ENCODE measurements at regions not wholly inside any gene's neighbourhood (a gene's known extent, or its start where the extent isn't known, plus 50 kb on each side); places are given as distances from the start of the nearest gene placed in this dataset.

DNA sequence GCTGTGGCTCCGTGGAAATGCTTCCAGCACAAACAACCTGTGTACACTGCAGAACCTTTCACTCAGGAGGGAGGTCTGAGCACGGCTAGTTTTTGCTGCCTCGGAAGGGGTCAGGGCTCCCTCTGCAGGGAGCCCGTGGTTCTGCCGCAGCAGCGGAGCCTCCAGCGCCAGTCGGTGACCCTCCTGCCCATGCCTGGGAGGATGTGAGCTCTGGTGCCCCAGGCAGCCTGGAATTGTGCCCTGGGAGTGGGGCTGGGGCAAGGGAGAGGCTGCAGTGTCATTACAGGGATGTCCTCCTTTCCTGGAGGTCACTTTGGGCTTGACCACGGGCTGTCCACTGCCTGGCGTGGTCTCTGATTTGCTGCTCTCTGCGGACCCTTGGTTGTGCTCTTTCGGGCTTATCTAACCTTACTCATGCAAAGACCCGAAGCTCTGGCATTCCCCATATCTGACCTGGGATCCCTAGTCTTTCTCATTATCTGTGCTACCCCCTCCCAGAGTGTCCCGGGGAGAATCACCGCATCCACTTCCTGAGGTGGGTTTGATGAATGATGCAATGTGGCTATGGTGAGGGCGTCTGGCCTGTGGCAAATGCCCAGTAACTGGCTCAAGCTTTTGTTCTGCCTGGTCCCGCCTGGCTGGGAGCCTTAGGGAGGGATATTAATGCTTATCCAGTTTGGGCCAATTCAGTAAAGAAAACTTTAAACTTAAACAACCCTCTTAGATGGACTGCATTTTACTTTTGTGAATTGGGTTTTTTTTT is 59.6 kb upstream of the TAGAP start:
- peak overlapping the region; percentile 64 for H3K4me3 Mint-ChIP-seq
- ATAC-seq, result peak; percentile 60
- H3K27me3 Mint-ChIP-seq, result no peaks in the 10 kb centered on the region
- no peaks in the 10 kb centered on the region for H3K36me3 Mint-ChIP-seq (ENCODE audit: low read depth)
- no peaks in the 10 kb centered on the region for H3K9me3 Mint-ChIP-seq
- DNase-seq, result peak; percentile 84
- H3K27ac Mint-ChIP-seq, result peak overlapping the region; percentile 87
- peaks cover 96% of the 10 kb centered on the region for H3K4me1 Mint-ChIP-seq

DNA sequence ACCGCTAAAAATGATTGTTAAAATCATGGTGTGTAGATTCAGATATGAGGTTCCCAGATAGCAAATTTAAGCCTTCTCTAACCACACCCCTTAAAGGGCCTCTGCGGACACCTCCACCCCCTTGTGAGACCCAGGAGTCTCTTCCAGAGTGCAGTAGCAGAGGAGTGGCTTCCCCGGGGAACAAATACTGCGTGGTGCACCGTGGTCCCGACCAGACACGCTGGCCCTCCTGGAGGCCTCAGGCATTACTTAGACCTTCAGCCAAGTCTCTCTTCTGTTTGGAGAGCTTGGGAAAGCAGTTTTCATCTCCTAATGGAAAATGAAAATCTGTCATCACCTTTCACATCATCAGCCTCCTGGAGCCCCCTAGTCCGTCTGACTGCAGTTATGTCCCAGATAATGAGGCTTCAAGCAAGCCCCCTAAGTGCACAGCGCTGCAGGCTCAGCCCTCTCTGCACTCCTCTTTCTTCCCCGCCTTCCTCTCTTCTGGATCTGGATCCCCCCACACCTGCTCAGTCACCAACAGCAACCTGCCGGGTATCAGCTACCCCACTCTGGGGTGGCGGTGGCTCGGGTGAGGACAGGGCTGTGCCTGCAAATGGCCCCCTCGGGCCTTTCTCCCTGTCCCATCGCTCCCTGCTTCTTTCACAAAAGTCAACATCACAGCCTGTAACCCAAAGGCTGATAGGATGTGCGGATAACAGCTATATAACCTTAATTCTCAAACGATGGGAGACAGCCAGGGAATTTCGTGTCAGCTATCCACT is 58.8 kb upstream of the TAGAP start:
- Mint-ChIP-seq H3K27me3 (no peaks in the 10 kb centered on the region), H3K36me3 (ENCODE audit: low read depth) (no peaks in the 10 kb centered on the region), H3K9me3 (no peaks in the 10 kb centered on the region), H3K4me3 (peak overlapping the region; percentile 64), H3K4me1 (peaks cover 98% of the 10 kb centered on the region), H3K27ac (peak overlapping the region; percentile 87)
- DNase-seq (no peak), ATAC-seq (no peak)

DNA sequence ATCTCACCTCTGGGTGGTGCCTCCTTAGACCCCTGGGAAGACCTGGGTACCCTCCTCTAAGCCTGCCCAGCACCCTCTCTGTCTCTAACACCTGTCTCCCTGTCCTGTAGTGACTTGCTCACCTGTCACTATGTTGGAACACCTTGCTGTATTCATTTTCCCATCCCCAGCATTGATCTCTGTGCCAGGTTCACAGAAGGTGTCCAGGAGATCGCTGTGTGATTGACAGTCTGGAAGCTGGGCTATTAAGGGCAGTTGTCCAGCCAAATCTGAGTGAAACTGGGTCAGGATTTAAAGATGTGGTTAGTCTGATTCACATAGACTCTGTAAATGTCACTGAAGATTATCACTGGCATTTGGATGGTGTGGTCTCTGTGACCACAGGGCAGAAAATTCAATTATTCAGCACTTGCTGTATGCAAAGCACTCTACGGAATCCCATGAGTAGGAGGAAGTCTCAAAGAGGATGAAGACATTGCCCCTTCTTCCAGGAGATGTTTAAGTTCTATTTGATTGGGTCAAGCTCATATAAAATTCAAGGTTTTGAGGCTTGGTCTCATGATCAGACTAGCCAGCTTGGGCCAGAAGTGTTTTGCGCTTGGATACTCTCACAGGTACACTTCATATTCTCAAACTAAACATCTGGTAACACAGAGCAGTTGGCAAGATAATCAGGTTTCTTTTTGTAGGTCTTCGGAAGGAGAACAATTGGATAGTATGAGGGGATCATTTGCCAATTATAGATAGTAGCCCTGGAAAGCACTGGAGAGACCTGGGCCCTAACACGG is 57.8 kb upstream of the TAGAP start:
- Mint-ChIP-seq H3K27me3 (no peaks in the 10 kb centered on the region), H3K4me3 (peak overlapping the region; percentile 34)

DNA sequence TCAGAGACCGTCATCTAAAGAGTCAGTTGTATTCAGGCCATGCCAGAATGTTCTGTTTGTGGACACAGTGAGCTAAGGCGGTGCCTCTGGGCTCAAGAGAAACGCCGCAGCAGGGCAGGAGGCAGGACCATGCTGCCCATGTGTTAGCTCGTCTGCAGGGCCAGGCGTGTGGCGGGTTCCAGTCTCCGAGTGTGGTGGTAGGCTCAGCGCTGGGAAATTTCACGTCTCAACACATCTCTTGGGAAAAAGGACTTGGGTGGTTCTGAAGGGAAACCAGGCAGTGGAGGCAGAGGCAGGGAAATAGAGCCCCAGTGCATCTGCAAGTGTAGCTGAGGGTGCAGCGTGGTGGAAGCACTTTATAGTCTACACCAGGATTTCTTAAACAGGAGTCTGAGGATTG is 56.9 kb upstream of the TAGAP start:
- DNase-seq (no peak), ATAC-seq (no peak)
- Mint-ChIP-seq H3K27me3 (no peaks in the 10 kb centered on the region), H3K9me3 (no peaks in the 10 kb centered on the region), H3K36me3 (ENCODE audit: low read depth) (no peaks in the 10 kb centered on the region), H3K27ac (peak overlapping the region; percentile 11), H3K4me3 (no peak overlapping the region), H3K4me1 (peaks cover 99% of the 10 kb centered on the region)

More for the DNA sequence above, 57.8 kb upstream of the TAGAP start:
- Mint-ChIP-seq H3K4me1 (peaks cover 98% of the 10 kb centered on the region), H3K9me3 (no peaks in the 10 kb centered on the region), H3K36me3 (ENCODE audit: low read depth) (no peaks in the 10 kb centered on the region), H3K27ac (peak overlapping the region; percentile 87)
- ATAC-seq (peak; percentile 7), DNase-seq (no peak)

DNA sequence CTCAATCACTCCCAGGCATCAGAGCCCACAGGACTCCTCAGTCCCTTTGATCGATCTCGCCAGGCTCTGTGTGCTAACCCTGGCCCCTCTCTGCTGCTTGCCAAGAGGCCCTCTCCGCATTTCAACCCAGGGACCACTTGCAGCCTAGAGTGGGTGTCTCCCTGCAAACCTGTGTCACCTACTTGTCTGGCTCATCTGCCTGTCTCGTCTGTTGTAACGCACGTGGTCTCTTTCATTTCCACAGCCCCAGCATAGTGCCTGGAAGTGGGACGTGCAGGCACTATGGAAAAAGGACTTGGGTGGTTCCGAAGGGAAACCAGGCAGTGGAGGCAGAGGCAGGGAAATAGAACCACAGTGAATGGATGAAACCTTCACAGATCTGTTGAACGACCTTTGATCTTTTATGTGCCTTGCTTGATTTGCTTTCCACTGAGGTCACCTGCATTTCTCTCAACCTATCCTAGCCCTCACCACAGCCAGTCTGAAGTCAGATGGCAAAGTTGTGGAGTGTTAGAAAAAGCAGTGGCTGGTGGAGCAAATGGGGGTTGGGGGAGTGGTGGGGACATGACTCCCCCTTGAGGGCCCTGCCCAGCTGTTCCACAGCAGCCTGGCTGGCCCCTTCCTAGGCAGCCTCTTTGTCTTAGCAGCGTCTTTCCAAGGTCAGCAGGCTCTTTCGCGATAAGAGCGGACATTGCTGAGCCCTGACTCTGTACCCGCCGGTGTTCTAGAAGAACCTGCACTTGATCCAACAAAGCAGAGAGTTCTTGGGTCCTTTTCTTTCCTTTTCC is 55.8 kb upstream of the TAGAP start:
- Mint-ChIP-seq H3K4me1 (peaks cover 99% of the 10 kb centered on the region), H3K27me3 (no peaks in the 10 kb centered on the region), H3K27ac (peak overlapping the region; percentile 96), H3K4me3 (peak overlapping the region; percentile 64), H3K9me3 (no peaks in the 10 kb centered on the region), H3K36me3 (ENCODE audit: low read depth) (no peaks in the 10 kb centered on the region)
- peak; percentile 21 for ATAC-seq
- DNase-seq, result no peak

DNA sequence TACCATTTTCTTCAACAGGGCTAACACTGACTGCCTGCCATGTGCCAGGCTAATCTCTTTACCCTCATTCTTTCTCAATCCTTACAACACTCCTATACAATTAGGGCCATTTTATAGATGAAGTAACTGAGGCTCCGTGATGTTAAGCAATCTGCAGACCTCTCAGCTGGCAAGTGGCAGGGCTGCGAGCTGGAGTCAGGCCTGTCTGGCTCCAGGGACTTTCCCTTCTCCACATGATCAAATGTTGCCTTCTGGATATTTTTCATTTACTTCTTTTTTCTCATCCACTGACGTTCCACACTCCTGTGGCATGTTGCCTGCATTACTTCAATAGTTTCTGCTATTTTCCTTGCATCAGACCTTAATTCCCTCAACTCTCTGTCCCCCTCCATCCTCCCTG is 55.2 kb upstream of the TAGAP start:
- H3K4me1 Mint-ChIP-seq, result peaks cover 99% of the 10 kb centered on the region
- H3K27ac Mint-ChIP-seq, result peak overlapping the region; percentile 96
- H3K9me3 Mint-ChIP-seq, result no peaks in the 10 kb centered on the region
- H3K4me3 Mint-ChIP-seq, result peak overlapping the region; percentile 64
- ATAC-seq (no peak), DNase-seq (no peak)
- no peaks in the 10 kb centered on the region for H3K36me3 Mint-ChIP-seq (ENCODE audit: low read depth)
- no peaks in the 10 kb centered on the region for H3K27me3 Mint-ChIP-seq

DNA sequence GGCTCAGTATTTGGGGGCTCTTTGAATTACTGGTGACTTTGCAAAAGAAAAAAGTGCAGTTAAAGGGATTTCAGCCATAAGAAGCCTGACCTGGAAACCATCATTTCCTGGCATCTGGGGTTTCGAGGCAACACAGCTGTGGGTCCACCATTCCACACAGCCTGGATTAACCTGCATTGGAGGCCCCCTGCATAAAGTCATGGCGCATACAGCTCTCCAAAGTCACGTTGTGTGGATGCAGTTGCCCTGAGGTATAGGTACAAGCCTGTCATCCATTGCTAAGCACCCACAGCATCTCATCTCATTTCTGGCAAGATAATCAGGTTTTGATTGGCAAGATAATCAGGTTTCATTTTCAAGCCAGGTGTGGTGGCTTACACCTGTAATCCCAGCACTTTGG is 54.5 kb upstream of the TAGAP start:
- peaks cover 99% of the 10 kb centered on the region for H3K4me1 Mint-ChIP-seq
- DNase-seq (no peak), ATAC-seq (no peak)
- H3K27ac Mint-ChIP-seq, result peak overlapping the region; percentile 96
- H3K27me3 Mint-ChIP-seq, result no peaks in the 10 kb centered on the region
- no peaks in the 10 kb centered on the region for H3K36me3 Mint-ChIP-seq (ENCODE audit: low read depth)
- no peaks in the 10 kb centered on the region for H3K9me3 Mint-ChIP-seq
- H3K4me3 Mint-ChIP-seq, result peak overlapping the region; percentile 66

DNA sequence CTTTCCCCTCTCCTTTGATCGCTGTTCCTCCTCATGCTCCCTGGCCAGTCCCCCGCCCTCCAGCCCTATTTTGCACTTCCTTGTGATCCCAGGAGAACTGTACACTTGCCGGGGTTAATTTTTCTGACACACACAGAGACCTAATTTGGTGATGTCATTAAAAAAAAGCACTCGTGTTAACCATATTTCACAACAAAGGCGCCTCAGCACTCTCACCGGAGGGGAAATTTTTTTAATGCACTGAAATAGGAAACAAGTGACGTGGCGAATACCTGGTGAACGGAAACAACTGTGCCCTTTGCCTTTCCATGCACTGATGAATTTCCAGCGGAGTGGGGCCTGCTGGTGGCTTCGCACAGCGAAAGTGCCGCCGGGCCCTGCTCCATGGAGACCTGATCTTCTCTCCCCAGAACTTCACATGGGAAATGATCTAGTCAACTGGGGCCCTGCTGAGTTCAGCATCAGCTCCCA is 53.9 kb upstream of the TAGAP start:
- DNase-seq, result peak; percentile 74
- Mint-ChIP-seq H3K4me1 (peaks cover 99% of the 10 kb centered on the region), H3K27me3 (no peaks in the 10 kb centered on the region)

DNA sequence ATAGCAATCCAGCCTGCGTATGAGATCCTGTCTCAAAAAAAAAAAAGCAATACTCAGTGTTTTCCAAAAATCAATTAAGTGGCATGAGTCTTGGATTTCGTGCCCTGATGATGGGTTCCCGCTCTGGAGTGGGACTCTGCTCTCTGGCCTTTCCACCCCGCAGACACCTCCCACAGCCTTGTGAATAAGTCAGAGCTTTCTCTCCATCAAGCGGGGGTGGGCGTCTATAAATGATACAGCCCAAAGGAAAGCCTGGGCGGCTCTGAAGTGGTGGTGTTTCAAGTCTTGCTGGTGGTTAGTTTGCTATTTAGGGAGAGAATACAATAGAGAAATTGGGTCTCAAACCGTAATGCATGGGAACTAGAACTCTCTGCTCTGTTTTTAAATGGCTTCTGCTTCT is 52.5 kb upstream of the TAGAP start:
- Mint-ChIP-seq H3K4me1 (peaks cover 97% of the 10 kb centered on the region), H3K4me3 (peak overlapping the region; percentile 66), H3K9me3 (no peaks in the 10 kb centered on the region), H3K36me3 (ENCODE audit: low read depth) (no peaks in the 10 kb centered on the region), H3K27me3 (no peaks in the 10 kb centered on the region), H3K27ac (peak overlapping the region; percentile 96)
- DNase-seq (peak; percentile 80), ATAC-seq (peak; percentile 60)

More for the DNA sequence above, 53.9 kb upstream of the TAGAP start:
- Mint-ChIP-seq H3K36me3 (ENCODE audit: low read depth) (no peaks in the 10 kb centered on the region), H3K4me3 (peak overlapping the region; percentile 66), H3K9me3 (no peaks in the 10 kb centered on the region), H3K27ac (peak overlapping the region; percentile 96)
- peak; percentile 38 for ATAC-seq

DNA sequence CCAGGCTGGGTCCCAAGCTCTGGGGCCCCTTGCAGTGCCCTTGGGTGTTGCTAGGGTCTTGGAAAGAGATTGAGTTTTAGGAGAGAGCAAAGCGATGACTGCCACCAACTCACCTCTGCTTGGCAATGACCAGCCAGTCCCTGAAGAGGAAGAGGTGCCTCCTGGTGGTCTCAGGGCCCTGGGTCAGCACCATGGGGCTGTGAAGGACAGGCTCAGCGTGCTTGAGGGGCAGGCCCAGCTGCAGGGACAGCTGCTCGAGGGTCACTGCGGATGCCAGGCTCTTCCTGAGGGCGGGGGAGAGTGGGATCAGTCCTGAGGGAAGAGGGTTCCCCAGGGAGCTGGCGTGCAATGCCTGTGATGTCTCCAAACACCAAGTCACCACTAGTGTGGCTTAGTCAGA is 50.8 kb upstream of the TAGAP start:
- H3K27ac Mint-ChIP-seq, result peak overlapping the region; percentile 96
- no peaks in the 10 kb centered on the region for H3K36me3 Mint-ChIP-seq (ENCODE audit: low read depth)
- peaks cover 4% of the 10 kb centered on the region for H3K9me3 Mint-ChIP-seq
- ATAC-seq (no peak), DNase-seq (no peak)
- peaks cover 95% of the 10 kb centered on the region for H3K4me1 Mint-ChIP-seq
- H3K4me3 Mint-ChIP-seq, result peak overlapping the region; percentile 67
- H3K27me3 Mint-ChIP-seq, result no peaks in the 10 kb centered on the region

DNA sequence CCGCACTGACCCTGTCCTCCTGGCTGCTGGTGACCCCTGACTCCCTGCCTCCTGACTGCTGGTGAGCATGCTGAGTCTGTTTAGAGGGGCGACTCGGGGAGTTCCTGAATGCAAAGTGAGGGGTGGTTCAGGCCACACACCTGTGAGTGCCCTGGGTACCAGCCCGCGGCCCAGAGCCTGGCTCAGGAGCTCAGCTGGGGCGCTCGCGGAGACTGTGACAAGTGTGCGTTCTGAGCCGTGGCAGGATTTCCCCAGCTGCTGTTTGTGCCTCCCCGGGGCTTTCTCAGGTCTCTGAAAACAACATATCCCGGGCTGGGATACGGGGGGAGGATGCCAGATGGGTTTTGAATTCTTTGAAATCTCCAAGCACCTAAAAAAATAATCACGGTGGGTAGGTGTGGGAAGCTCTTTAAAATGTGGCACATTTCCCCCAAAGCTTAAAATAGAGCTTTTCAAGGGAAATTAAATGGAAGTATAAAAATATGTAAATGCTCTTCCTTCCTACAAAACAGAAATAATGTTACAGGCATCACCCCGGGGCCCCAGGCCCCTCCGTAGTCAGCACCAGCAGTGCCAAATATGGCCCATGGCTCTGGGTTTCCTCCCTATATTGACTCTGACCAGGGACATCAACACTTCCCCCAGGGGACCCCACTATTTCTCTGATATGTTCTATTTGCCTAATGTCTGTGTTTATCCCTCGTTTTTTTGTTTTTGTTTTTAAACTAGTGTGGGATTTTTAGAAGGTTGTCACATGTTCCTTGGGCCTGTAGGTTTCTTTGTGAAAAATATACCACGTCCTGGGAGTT is 49.9 kb upstream of the TAGAP start:
- peak overlapping the region; percentile 67 for H3K4me3 Mint-ChIP-seq
- H3K4me1 Mint-ChIP-seq, result peaks cover 95% of the 10 kb centered on the region
- H3K36me3 Mint-ChIP-seq (ENCODE audit: low read depth), result no peaks in the 10 kb centered on the region
- peak overlapping the region; percentile 96 for H3K27ac Mint-ChIP-seq
- peak; percentile 78 for DNase-seq
- no peaks in the 10 kb centered on the region for H3K27me3 Mint-ChIP-seq
- peaks cover 6% of the 10 kb centered on the region for H3K9me3 Mint-ChIP-seq
- ATAC-seq, result peak; percentile 56
